Stomach (tissue), 4 donors: ENCODE measurements at regions not wholly inside any gene's neighbourhood (a gene's known extent, or its start where the extent isn't known, plus 50 kb on each side); places are given as distances from the start of the nearest gene placed in this dataset.

ENCODE experiments used
- EP300 ChIP-seq: sonication (generic); formaldehyde crosslinking; IDR thresholded peaks from one replicate; pipeline ENCODE4 v1.6.1; 2017; ENCODE audit warnings: antibody characterized with exemption
- POLR2A ChIP-seq, 4 donors: fragments of 450-650 bp; IDR thresholded peaks; one replicate each; pipeline ENCODE4 v1.6.1; 2016; ENCODE audit warnings: antibody characterized with exemption in 4 of 4, control low read depth in 2 of 4, mild to moderate bottlenecking in 1 of 4, moderate library complexity in 1 of 4
- POLR2AphosphoS5 ChIP-seq, 3 donors: sonication (generic); formaldehyde crosslinking; IDR thresholded peaks; one replicate each; pipeline ENCODE4 v1.6.1; 2016; ENCODE audit warnings: antibody characterized with exemption in 3 of 3

DNA sequence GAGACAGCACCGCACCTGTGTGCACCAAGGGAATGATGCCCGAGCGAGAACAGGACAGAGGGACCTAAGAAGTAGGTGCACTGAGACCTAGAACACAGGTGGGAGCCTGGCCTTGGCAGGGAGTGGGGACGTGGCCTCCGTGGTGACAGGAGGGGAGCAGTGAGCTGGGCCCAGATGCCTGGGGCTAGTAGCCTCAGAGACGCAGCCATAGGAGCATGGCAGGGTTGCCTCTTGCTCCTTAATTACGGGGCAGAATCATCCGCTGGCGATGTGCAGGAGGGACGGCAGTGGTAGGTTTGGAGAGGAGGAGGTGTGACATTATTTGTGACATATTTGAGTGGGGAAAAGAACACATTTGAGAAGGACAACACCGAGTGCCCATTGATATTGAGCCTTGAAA is 57.0 kb upstream of the HPCAL1 start:
- TF ChIP-seq EP300 = no peak
- no peak for TF ChIP-seq POLR2A (IDR thresholded peaks at IDR 0.05)
- TF ChIP-seq POLR2AphosphoS5 (IDR thresholded peaks at IDR 0.05) = no peak
